CD14-positive monocyte (primary cell): ENCODE measurements at regions not wholly inside any gene's neighbourhood (a gene's known extent, or its start where the extent isn't known, plus 50 kb on each side); places are given as distances from the start of the nearest gene placed in this dataset.

Experiments used
- DNase-seq, 3 donors: peaks; one replicate each; pipeline ENCODE4 v3.0.0-alpha.2; 2011 to 2022
- H2AFZ ChIP-seq: 2 replicates; pipeline ENCODE4 v1.6.0; 2012; ENCODE audit warnings: mild to moderate bottlenecking, low read depth, low read length, inconsistent platforms; ENCODE audit not compliant: insufficient read depth, poor library complexity, severe bottlenecking
- H3K27ac ChIP-seq, 2 donors: 1 replicate in 1 of 2; 2 replicates in 1 of 2; pipeline ENCODE4 v1.5.1; 2012 to 2013; ENCODE audit warnings: low read length in 2 of 2, control low read depth in 1 of 2, inconsistent platforms in 1 of 2, low read depth in 1 of 2, mild to moderate bottlenecking in 1 of 2
- H3K27me3 ChIP-seq, 2 donors: one replicate each; pipeline versions ENCODE4 v1.6.0 to v1.6.1; 2011 to 2013; ENCODE audit warnings: low read length in 2 of 2; ENCODE audit not compliant: control insufficient read depth in 2 of 2, insufficient read depth in 2 of 2
- H3K36me3 ChIP-seq, 2 donors: replicated peaks in 1 of 2; 1 replicate in 1 of 2; 2 replicates in 1 of 2; pipeline versions ENCODE4 v1.5.1 to v1.6.1; 2012 to 2013; ENCODE audit warnings: low read length in 2 of 2, control low read depth in 1 of 2, inconsistent platforms in 1 of 2, mild to moderate bottlenecking in 1 of 2; ENCODE audit not compliant: insufficient read depth in 2 of 2, control insufficient read depth in 1 of 2
- H3K4me1 ChIP-seq, 2 donors: 1 replicate in 1 of 2; 2 replicates in 1 of 2; pipeline versions ENCODE4 v1.5.1 to v1.6.1; 2012 to 2013; ENCODE audit warnings: low read length in 2 of 2, control low read depth in 1 of 2, inconsistent platforms in 1 of 2, mild to moderate bottlenecking in 1 of 2, moderate library complexity in 1 of 2; ENCODE audit not compliant: insufficient read depth in 2 of 2, control insufficient read depth in 1 of 2
- H3K4me2 ChIP-seq: replicated peaks from 2 replicates; pipeline ENCODE3; 2012; ENCODE audit warnings: low read length, moderate library complexity, mild to moderate bottlenecking; ENCODE audit not compliant: poor library complexity, severe bottlenecking; ENCODE audit errors: extremely low read depth
- H3K4me3 ChIP-seq, 3 experiments: fragments of 200-600 bp in 1 of 3; sonication (generic) in 1 of 3; replicated peaks in 1 of 3; 1 replicate in 2 of 3; 2 replicates in 1 of 3; pipeline ENCODE4 v1.5.1; 2011 to 2013; ENCODE audit warnings: low read length in 3 of 3, mild to moderate bottlenecking in 3 of 3, control low read depth in 2 of 3, low read depth in 2 of 3, inconsistent platforms in 1 of 3, moderate library complexity in 1 of 3
- H3K79me2 ChIP-seq: 2 replicates; pipeline ENCODE4 v1.6.0; 2012; ENCODE audit warnings: mild to moderate bottlenecking, control low read depth, inconsistent platforms, low read length, moderate library complexity; ENCODE audit not compliant: insufficient read depth
- H3K9ac ChIP-seq: 2 replicates; pipeline ENCODE4 v1.6.0; 2017; ENCODE audit warnings: low read length, mild to moderate bottlenecking; ENCODE audit not compliant: insufficient read depth, poor library complexity, severe bottlenecking
- H3K9me3 ChIP-seq, 2 donors: replicated peaks in 1 of 2; 1 replicate in 1 of 2; 2 replicates in 1 of 2; pipeline versions ENCODE4 v1.5.1 to v1.6.1; 2012 to 2013; ENCODE audit warnings: low read length in 2 of 2, control low read depth in 1 of 2; ENCODE audit not compliant: control insufficient read depth in 1 of 2, insufficient read depth in 1 of 2
- H4K20me1 ChIP-seq: 2 replicates; pipeline ENCODE4 v1.6.0; 2012; ENCODE audit warnings: mild to moderate bottlenecking, low read length, control low read depth, moderate library complexity; ENCODE audit not compliant: insufficient read depth
- H3K27ac Mint-ChIP-seq, 7 donors: one replicate each; pipeline ENCODE4 v1.8.0; 2020; ENCODE audit warnings: mild to moderate bottlenecking in 7 of 7, mixed read lengths in 7 of 7, moderate library complexity in 6 of 7, inconsistent platforms in 2 of 7
- H3K27me3 Mint-ChIP-seq, 3 donors: one replicate each; pipeline ENCODE4 v1.8.0; 2021 to 2022; ENCODE audit warnings: low read depth in 3 of 3, mild to moderate bottlenecking in 3 of 3, mixed read lengths in 3 of 3, moderate library complexity in 3 of 3, inconsistent platforms in 1 of 3
- H3K36me3 Mint-ChIP-seq, 2 donors: one replicate each; pipeline ENCODE4 v1.8.0; 2020; ENCODE audit warnings: mixed read lengths in 2 of 2, inconsistent platforms in 1 of 2, mild to moderate bottlenecking in 1 of 2
- H3K4me1 Mint-ChIP-seq: one replicate; pipeline ENCODE4 v1.8.0; 2020; ENCODE audit warnings: mild to moderate bottlenecking, mixed read lengths
- H3K4me3 Mint-ChIP-seq, 2 donors: one replicate each; pipeline ENCODE4 v1.8.0; 2020; ENCODE audit warnings: mild to moderate bottlenecking in 2 of 2, mixed read lengths in 2 of 2, moderate library complexity in 1 of 2
- H3K9me3 Mint-ChIP-seq, 7 donors: one replicate each; pipeline ENCODE4 v1.8.0; 2020 to 2022; ENCODE audit warnings: mixed read lengths in 7 of 7, mild to moderate bottlenecking in 6 of 7, moderate library complexity in 6 of 7, inconsistent platforms in 2 of 7
- CTCF ChIP-seq: fragments of 200-600 bp; IDR thresholded peaks from one replicate; pipeline ENCODE4 v1.8.0; 2022; ENCODE audit warnings: antibody characterized with exemption, mild to moderate bottlenecking
- WGBS: methylation state at CpG from one replicate; pipeline ENCODE4 v1.1.5; 2013; ENCODE audit warnings: missing lambda C conversion rate; ENCODE audit not compliant: insufficient coverage; 5-methylcytosine and 5-hydroxymethylcytosine counted together
- intact Hi-C, 2 donors: fragments of 100-400 bp; cut with micrococcal nuclease; formaldehyde crosslinking; loops; one replicate each; pipeline versions ENCODE4 v1.15.0 to v1.15.1; 2023

GRCh38 chr10:29377333-29377961 lies 88.6 kb downstream of the LYZL1 start:
- no peaks in the 10 kb centered on the region for H3K9me3 ChIP-seq
- H3K27ac ChIP-seq, result no peak overlapping the region
- no peaks in the 10 kb centered on the region for H3K79me2 ChIP-seq
- Mint-ChIP-seq H3K9me3 (no peaks in the 10 kb centered on the region), H3K36me3 (no peaks in the 10 kb centered on the region), H3K27ac (no peak overlapping the region), H3K4me1 (no peaks in the 10 kb centered on the region), H3K4me3 (no peak overlapping the region), H3K27me3 (peaks cover 2 to 5% (median 4%) of the 10 kb centered on the region in 3 donors)
- no peak overlapping the region for H3K4me3 ChIP-seq
- H3K9ac ChIP-seq, result no peak overlapping the region
- H2AFZ ChIP-seq, result no peak overlapping the region
- DNase-seq, result peak in 1 of 3 donors; percentile 11
- H3K4me1 ChIP-seq, result no peaks in the 10 kb centered on the region
- no peaks in the 10 kb centered on the region for H4K20me1 ChIP-seq
- H3K27me3 ChIP-seq, result no peaks in the 10 kb centered on the region
- H3K36me3 ChIP-seq, result no peaks in the 10 kb centered on the region
- H3K4me2 ChIP-seq, result no peak overlapping the region
- intact Hi-C loops, result no loop called here
- TF ChIP-seq CTCF, result peak; percentile 74
- whole genome bisulfite sequencing, result no CpG with 5 or more reads among the region's 10 CpGs

- no peak overlapping the region for H3K27ac Mint-ChIP-seq
- peaks cover 3% of the 10 kb centered on the region for H3K4me1 Mint-ChIP-seq
- H3K27me3 Mint-ChIP-seq, result peaks cover 2 to 5% (median 4%) of the 10 kb centered on the region in 3 donors
- no peak overlapping the region for H3K4me3 Mint-ChIP-seq
- intact Hi-C loops, result no loop called here
- no peaks in the 10 kb centered on the region for H3K9me3 ChIP-seq
- no peak overlapping the region for H3K4me2 ChIP-seq
- TF ChIP-seq CTCF, result no peak
- H3K79me2 ChIP-seq, result no peaks in the 10 kb centered on the region
- H3K4me3 ChIP-seq, result no peak overlapping the region
- H3K4me1 ChIP-seq, result no peaks in the 10 kb centered on the region
- no peak for DNase-seq
- no peak overlapping the region for H2AFZ ChIP-seq
- no peaks in the 10 kb centered on the region for H3K36me3 ChIP-seq
- H3K27ac ChIP-seq, result no peak overlapping the region
- WGBS, result 100% methylated on average over 6 of the region's 7 CpGs
- no peaks in the 10 kb centered on the region for H3K36me3 Mint-ChIP-seq
- H3K9ac ChIP-seq, result no peak overlapping the region
- H3K9me3 Mint-ChIP-seq, result no peaks in the 10 kb centered on the region
- H3K27me3 ChIP-seq, result no peaks in the 10 kb centered on the region
- H4K20me1 ChIP-seq, result no peaks in the 10 kb centered on the region
Observed at GRCh38 chr10:29378106-29378505, 89.2 kb downstream of the LYZL1 start.
